ENCODE measurements at regions not wholly inside any gene's neighbourhood (a gene's known extent, or its start where the extent isn't known, plus 50 kb on each side); places are given as distances from the start of the nearest gene placed in this dataset.

DNA sequence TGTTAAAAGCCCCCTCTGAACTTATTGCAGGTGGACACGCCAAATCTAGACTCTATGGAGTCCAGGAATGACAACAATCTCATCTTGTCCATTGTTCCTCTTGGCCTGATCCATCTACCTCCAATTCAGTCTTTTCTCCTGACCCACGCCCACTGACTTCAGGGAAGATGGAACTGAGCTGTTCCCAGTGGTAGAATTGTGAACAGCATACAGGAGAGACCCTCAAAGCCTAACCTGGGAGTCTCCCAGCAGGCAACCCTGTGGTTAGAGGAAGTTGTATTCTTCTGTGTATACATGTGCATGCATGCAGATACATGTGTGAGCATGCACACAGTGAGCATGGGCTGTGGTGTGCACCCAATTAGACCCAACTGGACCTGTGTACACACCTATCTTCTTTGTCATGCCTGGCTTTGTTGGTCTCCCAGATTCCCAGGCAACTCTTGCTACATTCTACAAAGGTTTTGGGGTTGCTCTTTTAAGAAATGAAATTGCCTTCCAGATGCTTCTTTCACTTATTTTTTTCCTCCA, 286.0 kb downstream of the ZSWIM6 start:
- TF ChIP-seq, protein P1, sequence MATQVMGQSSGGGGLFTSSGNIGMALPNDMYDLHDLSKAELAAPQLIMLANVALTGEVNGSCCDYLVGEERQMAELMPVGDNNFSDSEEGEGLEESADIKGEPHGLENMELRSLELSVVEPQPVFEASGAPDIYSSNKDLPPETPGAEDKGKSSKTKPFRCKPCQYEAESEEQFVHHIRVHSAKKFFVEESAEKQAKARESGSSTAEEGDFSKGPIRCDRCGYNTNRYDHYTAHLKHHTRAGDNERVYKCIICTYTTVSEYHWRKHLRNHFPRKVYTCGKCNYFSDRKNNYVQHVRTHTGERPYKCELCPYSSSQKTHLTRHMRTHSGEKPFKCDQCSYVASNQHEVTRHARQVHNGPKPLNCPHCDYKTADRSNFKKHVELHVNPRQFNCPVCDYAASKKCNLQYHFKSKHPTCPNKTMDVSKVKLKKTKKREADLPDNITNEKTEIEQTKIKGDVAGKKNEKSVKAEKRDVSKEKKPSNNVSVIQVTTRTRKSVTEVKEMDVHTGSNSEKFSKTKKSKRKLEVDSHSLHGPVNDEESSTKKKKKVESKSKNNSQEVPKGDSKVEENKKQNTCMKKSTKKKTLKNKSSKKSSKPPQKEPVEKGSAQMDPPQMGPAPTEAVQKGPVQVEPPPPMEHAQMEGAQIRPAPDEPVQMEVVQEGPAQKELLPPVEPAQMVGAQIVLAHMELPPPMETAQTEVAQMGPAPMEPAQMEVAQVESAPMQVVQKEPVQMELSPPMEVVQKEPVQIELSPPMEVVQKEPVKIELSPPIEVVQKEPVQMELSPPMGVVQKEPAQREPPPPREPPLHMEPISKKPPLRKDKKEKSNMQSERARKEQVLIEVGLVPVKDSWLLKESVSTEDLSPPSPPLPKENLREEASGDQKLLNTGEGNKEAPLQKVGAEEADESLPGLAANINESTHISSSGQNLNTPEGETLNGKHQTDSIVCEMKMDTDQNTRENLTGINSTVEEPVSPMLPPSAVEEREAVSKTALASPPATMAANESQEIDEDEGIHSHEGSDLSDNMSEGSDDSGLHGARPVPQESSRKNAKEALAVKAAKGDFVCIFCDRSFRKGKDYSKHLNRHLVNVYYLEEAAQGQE (IDR thresholded peaks at IDR 0.05; ENCODE audit: insufficient read depth in 1 of 2, low read depth in 2 of 2, low read length in 2 of 2): no peak
- no peak for TF ChIP-seq POLR2AphosphoS5 (IDR thresholded peaks at IDR 0.05; ENCODE audit: low read depth, low read length)
- no peak for TF ChIP-seq FOXP2 (optimal IDR thresholded peaks at IDR 0.05; ENCODE audit: borderline replicate concordance, extremely low read depth, extremely low read length, insufficient read depth)
- no peak for TF ChIP-seq TAF1 (IDR thresholded peaks at IDR 0.05; ENCODE audit: borderline replicate concordance, insufficient read depth, low read length)
- TF ChIP-seq SIN3A (IDR thresholded peaks at IDR 0.05; ENCODE audit: borderline replicate concordance, insufficient read depth, low read length): no peak

DNA sequence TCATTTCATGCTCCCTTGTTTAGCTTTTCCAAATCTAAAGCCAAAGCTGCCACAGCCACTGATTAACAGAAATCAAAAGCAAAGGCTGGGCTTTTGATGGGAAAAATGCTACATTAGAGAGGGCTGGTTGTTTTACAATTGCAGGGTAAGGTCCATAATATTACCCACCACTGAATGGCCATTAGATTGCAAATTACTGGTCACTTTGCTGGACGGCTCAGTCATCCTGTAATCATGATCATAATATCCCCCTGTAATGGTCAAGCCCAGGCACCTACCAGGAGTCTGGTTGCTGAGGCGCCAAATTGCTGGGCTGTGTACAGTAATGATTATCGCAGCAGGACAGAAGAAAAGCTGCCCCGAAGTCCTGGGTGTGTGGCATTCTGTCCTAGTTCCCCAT, 286.5 kb downstream of the ZSWIM6 start:
- TF ChIP-seq FOXP2 (optimal IDR thresholded peaks at IDR 0.05; ENCODE audit: borderline replicate concordance, extremely low read depth, extremely low read length, insufficient read depth) (no peak), TAF1 (IDR thresholded peaks at IDR 0.05; ENCODE audit: borderline replicate concordance, insufficient read depth, low read length) (no peak)

DNA sequence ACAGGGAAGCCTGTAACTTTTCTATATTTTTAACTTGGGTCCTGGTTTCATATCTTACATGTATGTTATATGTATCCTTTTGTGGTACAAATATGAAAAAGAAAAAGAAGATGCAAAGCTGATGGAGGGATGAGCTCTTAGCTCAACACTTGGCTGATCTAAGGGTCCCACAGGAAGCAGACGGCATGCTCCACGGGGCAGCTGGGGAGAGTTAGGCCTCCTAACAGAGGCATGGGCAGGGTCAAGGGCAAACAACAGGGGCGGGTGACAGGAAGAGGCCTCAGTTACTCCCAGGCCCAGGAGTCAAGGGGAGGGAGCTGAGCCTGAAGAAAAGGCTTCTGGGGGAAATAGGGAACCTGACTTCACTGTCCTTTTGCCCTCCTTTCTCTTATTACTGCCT, 287.2 kb downstream of the ZSWIM6 start:
- no peak for TF ChIP-seq TAF1 (IDR thresholded peaks at IDR 0.05; ENCODE audit: borderline replicate concordance, insufficient read depth, low read length)

DNA sequence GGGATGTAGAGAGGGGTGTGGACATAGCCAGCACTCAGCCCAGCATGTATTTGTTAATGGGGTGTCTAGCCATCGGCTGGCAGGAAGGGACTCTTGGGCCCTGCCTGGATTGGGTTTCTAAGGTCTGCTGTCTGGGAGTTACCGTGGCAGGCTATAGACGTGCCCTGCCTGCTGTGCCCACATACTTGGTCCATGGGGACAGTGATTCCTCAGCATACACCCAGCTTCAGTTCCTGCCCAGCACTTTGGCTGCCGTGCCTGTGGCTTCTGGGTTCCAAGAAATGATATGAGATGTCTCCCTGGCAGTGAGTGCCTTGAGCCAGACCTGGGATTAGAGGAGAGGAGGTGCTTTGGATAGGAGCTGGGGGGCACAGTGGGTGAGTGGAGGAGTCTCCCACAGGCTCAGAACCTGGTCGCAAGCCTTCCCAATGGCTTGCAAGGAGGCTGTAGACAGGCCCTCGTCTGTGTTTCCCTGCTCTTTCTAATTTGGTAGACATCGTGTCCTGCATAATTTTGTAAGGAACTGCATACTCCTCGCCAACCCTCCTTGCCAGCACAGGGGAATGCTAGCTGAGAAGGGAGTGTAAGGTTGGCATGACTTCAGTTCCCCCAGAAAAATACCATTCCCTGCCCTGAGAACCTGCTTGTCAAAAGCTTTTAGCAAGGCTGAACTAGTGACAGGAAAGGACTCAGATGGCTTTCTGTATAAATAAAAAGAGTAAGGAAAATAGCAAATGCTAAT, 287.9 kb downstream of the ZSWIM6 start:
- TF ChIP-seq FOXP2 (optimal IDR thresholded peaks at IDR 0.05; ENCODE audit: borderline replicate concordance, extremely low read depth, extremely low read length, insufficient read depth) (no peak), TAF1 (IDR thresholded peaks at IDR 0.05; ENCODE audit: borderline replicate concordance, insufficient read depth, low read length) (no peak), SIN3A (IDR thresholded peaks at IDR 0.05; ENCODE audit: borderline replicate concordance, insufficient read depth, low read length) (no peak), POLR2AphosphoS5 (IDR thresholded peaks at IDR 0.05; ENCODE audit: low read depth, low read length) (no peak)
- TF ChIP-seq, protein P1 (IDR thresholded peaks at IDR 0.05; ENCODE audit: insufficient read depth in 1 of 2, low read depth in 2 of 2, low read length in 2 of 2): no peak

DNA sequence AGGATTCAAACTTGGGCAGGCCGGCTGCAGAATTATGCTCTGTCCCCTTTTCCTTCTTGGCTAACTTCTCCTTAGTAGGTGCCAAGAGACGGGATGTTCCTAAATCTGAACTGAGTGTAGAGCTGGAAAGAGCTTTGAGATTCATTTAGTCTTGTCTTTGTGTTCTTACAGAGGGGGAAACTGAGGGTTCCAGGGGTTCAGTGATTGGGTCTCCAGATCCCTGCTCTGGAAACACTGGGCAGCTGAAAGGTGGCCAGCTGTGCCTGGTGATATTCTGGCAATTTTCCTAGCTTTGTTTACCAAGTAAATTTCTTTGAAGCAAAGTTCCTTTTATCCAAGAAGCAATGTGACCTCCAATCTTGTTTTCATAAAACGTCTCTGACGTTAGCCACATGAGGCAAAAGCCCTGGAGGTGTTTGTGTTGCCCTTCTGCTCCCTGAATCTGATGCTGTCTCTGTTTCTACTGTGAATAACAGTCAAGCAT, 288.7 kb downstream of the ZSWIM6 start:
- no peak for TF ChIP-seq POLR2AphosphoS5 (IDR thresholded peaks at IDR 0.05; ENCODE audit: low read depth, low read length)
- TF ChIP-seq, protein P1 (IDR thresholded peaks at IDR 0.05; ENCODE audit: insufficient read depth in 1 of 2, low read depth in 2 of 2, low read length in 2 of 2): no peak
- TF ChIP-seq TAF1 (IDR thresholded peaks at IDR 0.05; ENCODE audit: borderline replicate concordance, insufficient read depth, low read length): no peak
- no peak for TF ChIP-seq FOXP2 (optimal IDR thresholded peaks at IDR 0.05; ENCODE audit: borderline replicate concordance, extremely low read depth, extremely low read length, insufficient read depth)
- no peak for TF ChIP-seq SIN3A (IDR thresholded peaks at IDR 0.05; ENCODE audit: borderline replicate concordance, insufficient read depth, low read length)

GRCh38 chr5:61621202-61621650, 289.2 kb downstream of the ZSWIM6 start:
- no peak for TF ChIP-seq TAF1 (IDR thresholded peaks at IDR 0.05; ENCODE audit: borderline replicate concordance, insufficient read depth, low read length)
- TF ChIP-seq POLR2AphosphoS5 (IDR thresholded peaks at IDR 0.05; ENCODE audit: low read depth, low read length): no peak
- no peak for TF ChIP-seq SIN3A (IDR thresholded peaks at IDR 0.05; ENCODE audit: borderline replicate concordance, insufficient read depth, low read length)

All from PFSK-1 (cell line).